Liver (tissue), 8 donors: ENCODE measurements at regions not wholly inside any gene's neighbourhood (a gene's known extent, or its start where the extent isn't known, plus 50 kb on each side); places are given as distances from the start of the nearest gene placed in this dataset.

Source experiments
- DNase-seq: peaks from one replicate; pipeline ENCODE4 v3.0.0-alpha.2; 2017; ENCODE audit warnings: low spot score
- H3K27ac ChIP-seq, 2 donors: one replicate each; pipeline ENCODE4 v1.7.0; 2013; ENCODE audit warnings: inconsistent platforms in 2 of 2, low read length in 2 of 2, control low read depth in 1 of 2, low read depth in 1 of 2, mild to moderate bottlenecking in 1 of 2
- H3K27me3 ChIP-seq, 4 donors: one replicate each; pipeline versions ENCODE4 v1.6.1 to v1.7.0; 2013; ENCODE audit warnings: low read length in 3 of 4, inconsistent platforms in 1 of 4, mild to moderate bottlenecking in 1 of 4, moderate library complexity in 1 of 4; ENCODE audit not compliant: control insufficient read depth in 4 of 4, insufficient read depth in 4 of 4
- H3K36me3 ChIP-seq, 4 donors: one replicate each; pipeline versions ENCODE4 v1.6.1 to v1.7.0; 2013; ENCODE audit warnings: low read length in 3 of 4, mild to moderate bottlenecking in 3 of 4, low read depth in 1 of 4, moderate library complexity in 1 of 4; ENCODE audit not compliant: control insufficient read depth in 4 of 4, insufficient read depth in 3 of 4
- H3K4me1 ChIP-seq, 4 donors: one replicate each; pipeline versions ENCODE4 v1.6.1 to v1.7.0; 2013; ENCODE audit warnings: low read length in 3 of 4, mild to moderate bottlenecking in 3 of 4, moderate library complexity in 1 of 4; ENCODE audit not compliant: control insufficient read depth in 4 of 4, insufficient read depth in 4 of 4
- H3K4me3 ChIP-seq, 3 donors: one replicate each; pipeline versions ENCODE4 v1.6.1 to v1.7.0; 2013; ENCODE audit warnings: low read length in 3 of 3, control low read depth in 1 of 3, low read depth in 1 of 3, mild to moderate bottlenecking in 1 of 3
- H3K9ac ChIP-seq, 2 donors: one replicate each; pipeline ENCODE4 v1.7.0; 2013; ENCODE audit warnings: low read length in 2 of 2, mild to moderate bottlenecking in 2 of 2, moderate library complexity in 2 of 2, control low read depth in 1 of 2, low read depth in 1 of 2
- H3K9me3 ChIP-seq, 4 donors: one replicate each; pipeline versions ENCODE4 v1.6.1 to v1.7.0; 2013; ENCODE audit warnings: low read length in 3 of 4; ENCODE audit not compliant: control insufficient read depth in 4 of 4
- ATF3 ChIP-seq: IDR thresholded peaks from 2 replicates; pipeline ENCODE4 v1.6.1; 2016; ENCODE audit warnings: antibody characterized with exemption
- CTCF ChIP-seq: fragments of 150-350 bp; IDR thresholded peaks from 2 replicates; pipeline ENCODE4 v1.5.1; 2017; ENCODE audit warnings: improper control_type of control experiment, low read depth, low read length; ENCODE audit not compliant: missing input control
- EGR1 ChIP-seq, 2 donors: IDR thresholded peaks; 2 replicates each; pipeline ENCODE4 v1.6.1; 2016 to 2018; ENCODE audit warnings: antibody characterized with exemption in 2 of 2, low read depth in 2 of 2
- FOXA1 ChIP-seq: IDR thresholded peaks from 2 replicates; pipeline ENCODE4 v1.6.1; 2016; ENCODE audit warnings: antibody characterized with exemption
- FOXA2 ChIP-seq: IDR thresholded peaks from 2 replicates; pipeline ENCODE4 v1.6.1; 2016; ENCODE audit warnings: antibody characterized with exemption
- GABPA ChIP-seq, 2 donors: IDR thresholded peaks in 1 of 2; conservative IDR thresholded peaks in 1 of 2; 2 replicates each; pipeline ENCODE4 v1.6.1; 2016; ENCODE audit warnings: antibody characterized with exemption in 2 of 2, mild to moderate bottlenecking in 1 of 2, moderate library complexity in 1 of 2
- HNF4A ChIP-seq, 2 donors: conservative IDR thresholded peaks; 2 replicates each; pipeline ENCODE4 v1.6.1; 2016; ENCODE audit warnings: antibody characterized with exemption in 2 of 2, mild to moderate bottlenecking in 2 of 2
- HNF4G ChIP-seq: IDR thresholded peaks from 2 replicates; pipeline ENCODE4 v1.6.1; 2016; ENCODE audit warnings: antibody characterized with exemption
- JUND ChIP-seq, 2 donors: IDR thresholded peaks; 2 replicates each; pipeline ENCODE4 v1.6.1; 2016; ENCODE audit warnings: antibody characterized with exemption in 2 of 2
- MAX ChIP-seq: IDR thresholded peaks from 2 replicates; pipeline ENCODE4 v1.6.1; 2016; ENCODE audit warnings: antibody characterized with exemption
- NR2F2 ChIP-seq: IDR thresholded peaks from 2 replicates; pipeline ENCODE4 v1.6.1; 2016; ENCODE audit warnings: antibody characterized with exemption
- RAD21 ChIP-seq, 2 donors: IDR thresholded peaks; 2 replicates each; pipeline ENCODE4 v1.6.1; 2016; ENCODE audit warnings: antibody characterized with exemption in 2 of 2, mild to moderate bottlenecking in 2 of 2
- REST ChIP-seq: IDR thresholded peaks from 2 replicates; pipeline ENCODE4 v1.6.1; 2016; ENCODE audit warnings: antibody characterized with exemption, mild to moderate bottlenecking
- RXRA ChIP-seq, 2 donors: IDR thresholded peaks; 2 replicates each; pipeline ENCODE4 v1.6.1; 2017 to 2018; ENCODE audit warnings: antibody characterized with exemption in 2 of 2, mild to moderate bottlenecking in 1 of 2
- SP1 ChIP-seq: IDR thresholded peaks from 2 replicates; pipeline ENCODE4 v1.6.1; 2018; ENCODE audit warnings: antibody characterized with exemption, mild to moderate bottlenecking
- TAF1 ChIP-seq: conservative IDR thresholded peaks from 2 replicates; pipeline ENCODE4 v1.6.1; 2016; ENCODE audit warnings: antibody characterized with exemption, mild to moderate bottlenecking
- YY1 ChIP-seq: IDR thresholded peaks from 2 replicates; pipeline ENCODE4 v1.6.1; 2016; ENCODE audit warnings: antibody characterized with exemption, mild to moderate bottlenecking
- ZBTB33 ChIP-seq: IDR thresholded peaks from 2 replicates; pipeline ENCODE4 v1.6.1; 2016; ENCODE audit warnings: antibody characterized with exemption
- WGBS: extraction: QIAGEN DNeasy Blood & Tissue Kit; methylation state at CpG from one replicate; pipeline ENCODE4 v1.1.7; 2013; 5-methylcytosine and 5-hydroxymethylcytosine counted together
- donor health status: healthy.
- donor health status: healthy.
- donor health status: healthy.
- donor health status: healthy.
- donor health status: healthy.

- Histone ChIP-seq H3K9ac (no peak overlapping the region), H3K27ac (no peak overlapping the region), H3K4me1 (no peaks in the 10 kb centered on the region), H3K27me3 (no peaks in the 10 kb centered on the region), H3K4me3 (no peak overlapping the region), H3K36me3 (no peaks in the 10 kb centered on the region), H3K9me3 (no peaks in the 10 kb centered on the region)
- TF ChIP-seq RAD21 (IDR thresholded peaks at IDR 0.05) (no peak), YY1 (no peak), MAX (no peak), CTCF (no peak), HNF4G (no peak), TAF1 (no peak), ZBTB33 (no peak), NR2F2 (no peak), SP1 (no peak), REST (no peak), HNF4A (conservative IDR thresholded peaks at IDR 0.05) (no peak), FOXA1 (no peak), RXRA (IDR thresholded peaks at IDR 0.05) (no peak), FOXA2 (no peak), GABPA (IDR thresholded peaks at IDR 0.05 in 1 of 2, conservative IDR thresholded peaks at IDR 0.05 in 1 of 2) (no peak), ATF3 (no peak), EGR1 (IDR thresholded peaks at IDR 0.05; ENCODE audit: low read depth in 2 of 2) (no peak), JUND (IDR thresholded peaks at IDR 0.05) (no peak)
- no peak for DNase-seq
Measured at GRCh38 chr21:14900058-14900457, 164.7 kb downstream of the NRIP1 start.

- Histone ChIP-seq H3K27me3 (no peaks in the 10 kb centered on the region), H3K9ac (no peak overlapping the region), H3K4me3 (no peak overlapping the region), H3K4me1 (no peaks in the 10 kb centered on the region), H3K36me3 (no peaks in the 10 kb centered on the region), H3K9me3 (no peaks in the 10 kb centered on the region), H3K27ac (no peak overlapping the region)
- DNase-seq = no peak
- no peak for TF ChIP-seq EGR1 (IDR thresholded peaks at IDR 0.05; ENCODE audit: low read depth in 2 of 2)
- TF ChIP-seq FOXA1 = no peak
- TF ChIP-seq GABPA (IDR thresholded peaks at IDR 0.05 in 1 of 2, conservative IDR thresholded peaks at IDR 0.05 in 1 of 2) = no peak
- TF ChIP-seq TAF1 = no peak
- TF ChIP-seq FOXA2 = no peak
- no peak for TF ChIP-seq RAD21 (IDR thresholded peaks at IDR 0.05)
- TF ChIP-seq NR2F2 = no peak
- no peak for TF ChIP-seq HNF4A (conservative IDR thresholded peaks at IDR 0.05)
- TF ChIP-seq HNF4G = no peak
- WGBS = 96% methylated on average over 2 of the region's 2 CpGs
Measured at GRCh38 chr21:14895792-14896191, 169.0 kb downstream of the NRIP1 start.
